ENCODE measurements at regions not wholly inside any gene's neighbourhood (a gene's known extent, or its start where the extent isn't known, plus 50 kb on each side); places are given as distances from the start of the nearest gene placed in this dataset.

- FAIRE-seq, result no peak
- TF ChIP-seq PAX5 (IDR thresholded peaks at IDR 0.05; ENCODE audit: insufficient read depth, low read length, severe bottlenecking), result no peak
- no peak for TF ChIP-seq POLR2AphosphoS5 (IDR thresholded peaks at IDR 0.05; ENCODE audit: low read depth, low read length)
- no peak for TF ChIP-seq SPI1 (IDR thresholded peaks at IDR 0.05; ENCODE audit: low read depth, low read length)
- no peak for TF ChIP-seq POU2F2 (IDR thresholded peaks at IDR 0.05; ENCODE audit: low read depth, low read length)
- TF ChIP-seq TAF1 (IDR thresholded peaks at IDR 0.05; ENCODE audit: low read depth, low read length), result no peak
- TF ChIP-seq POLR2A (IDR thresholded peaks at IDR 0.05; ENCODE audit: low read depth, low read length), result no peak
- DNase-seq (ENCODE audit: insufficient read length, low spot score), result no peak
Measured at GRCh38 chr6:80633412-80633811, 526.9 kb downstream of the BCKDHB start.

- FAIRE-seq (no peak), DNase-seq (ENCODE audit: insufficient read length, low spot score) (no peak)
- TF ChIP-seq POLR2AphosphoS5 (IDR thresholded peaks at IDR 0.05; ENCODE audit: low read depth, low read length) (no peak), PAX5 (IDR thresholded peaks at IDR 0.05; ENCODE audit: insufficient read depth, low read length, severe bottlenecking) (no peak), POLR2A (IDR thresholded peaks at IDR 0.05; ENCODE audit: low read depth, low read length) (no peak), TAF1 (IDR thresholded peaks at IDR 0.05; ENCODE audit: low read depth, low read length) (no peak)
Measured at GRCh38 chr6:80625405-80625804, 518.9 kb downstream of the BCKDHB start.

- no peak for FAIRE-seq
- no peak for TF ChIP-seq TAF1 (IDR thresholded peaks at IDR 0.05; ENCODE audit: low read depth, low read length)
- no peak for TF ChIP-seq POLR2AphosphoS5 (IDR thresholded peaks at IDR 0.05; ENCODE audit: low read depth, low read length)
- TF ChIP-seq POLR2A (IDR thresholded peaks at IDR 0.05; ENCODE audit: low read depth, low read length), result no peak
- no peak for TF ChIP-seq POU2F2 (IDR thresholded peaks at IDR 0.05; ENCODE audit: low read depth, low read length)
- no peak for TF ChIP-seq PAX5 (IDR thresholded peaks at IDR 0.05; ENCODE audit: insufficient read depth, low read length, severe bottlenecking)
- no peak for TF ChIP-seq SPI1 (IDR thresholded peaks at IDR 0.05; ENCODE audit: low read depth, low read length)
- no peak for DNase-seq (ENCODE audit: insufficient read length, low spot score)
Measured at GRCh38 chr6:80623066-80623815, 516.8 kb downstream of the BCKDHB start.

- TF ChIP-seq POLR2AphosphoS5 (IDR thresholded peaks at IDR 0.05; ENCODE audit: low read depth, low read length) (no peak), POU2F2 (IDR thresholded peaks at IDR 0.05; ENCODE audit: low read depth, low read length) (no peak), PAX5 (IDR thresholded peaks at IDR 0.05; ENCODE audit: insufficient read depth, low read length, severe bottlenecking) (no peak), TAF1 (IDR thresholded peaks at IDR 0.05; ENCODE audit: low read depth, low read length) (no peak), POLR2A (IDR thresholded peaks at IDR 0.05; ENCODE audit: low read depth, low read length) (no peak), SPI1 (IDR thresholded peaks at IDR 0.05; ENCODE audit: low read depth, low read length) (no peak)
- no peak for FAIRE-seq
Measured at GRCh38 chr6:80622641-80623040, 516.2 kb downstream of the BCKDHB start.

GRCh38 chr6:80618953-80619352 lies 512.5 kb downstream of the BCKDHB start:
- TF ChIP-seq SPI1 (IDR thresholded peaks at IDR 0.05; ENCODE audit: low read depth, low read length) (no peak), POLR2AphosphoS5 (IDR thresholded peaks at IDR 0.05; ENCODE audit: low read depth, low read length) (no peak), PAX5 (IDR thresholded peaks at IDR 0.05; ENCODE audit: insufficient read depth, low read length, severe bottlenecking) (no peak), TAF1 (IDR thresholded peaks at IDR 0.05; ENCODE audit: low read depth, low read length) (no peak), POU2F2 (IDR thresholded peaks at IDR 0.05; ENCODE audit: low read depth, low read length) (no peak)
- no peak for FAIRE-seq
- no peak for DNase-seq (ENCODE audit: insufficient read length, low spot score)

More at GRCh38 chr6:80622641-80623040, 516.2 kb downstream of the BCKDHB start:
- no peak for DNase-seq (ENCODE audit: insufficient read length, low spot score)

GRCh38 chr6:80610846-80611245 lies 504.4 kb downstream of the BCKDHB start:
- TF ChIP-seq TAF1 (IDR thresholded peaks at IDR 0.05; ENCODE audit: low read depth, low read length) (no peak), POLR2A (IDR thresholded peaks at IDR 0.05; ENCODE audit: low read depth, low read length) (no peak), SPI1 (IDR thresholded peaks at IDR 0.05; ENCODE audit: low read depth, low read length) (no peak), POU2F2 (IDR thresholded peaks at IDR 0.05; ENCODE audit: low read depth, low read length) (no peak), POLR2AphosphoS5 (IDR thresholded peaks at IDR 0.05; ENCODE audit: low read depth, low read length) (no peak), PAX5 (IDR thresholded peaks at IDR 0.05; ENCODE audit: insufficient read depth, low read length, severe bottlenecking) (no peak)
- DNase-seq (ENCODE audit: insufficient read length, low spot score) (no peak), FAIRE-seq (no peak)

GRCh38 chr6:80608881-80609280 lies 502.4 kb downstream of the BCKDHB start:
- no peak for DNase-seq (ENCODE audit: insufficient read length, low spot score)
- FAIRE-seq, result no peak
- TF ChIP-seq POU2F2 (IDR thresholded peaks at IDR 0.05; ENCODE audit: low read depth, low read length), result no peak
- no peak for TF ChIP-seq POLR2A (IDR thresholded peaks at IDR 0.05; ENCODE audit: low read depth, low read length)
- TF ChIP-seq TAF1 (IDR thresholded peaks at IDR 0.05; ENCODE audit: low read depth, low read length), result no peak
- no peak for TF ChIP-seq PAX5 (IDR thresholded peaks at IDR 0.05; ENCODE audit: insufficient read depth, low read length, severe bottlenecking)
- no peak for TF ChIP-seq POLR2AphosphoS5 (IDR thresholded peaks at IDR 0.05; ENCODE audit: low read depth, low read length)
- no peak for TF ChIP-seq SPI1 (IDR thresholded peaks at IDR 0.05; ENCODE audit: low read depth, low read length)

- TF ChIP-seq POLR2A (IDR thresholded peaks at IDR 0.05; ENCODE audit: low read depth, low read length) (no peak), PAX5 (IDR thresholded peaks at IDR 0.05; ENCODE audit: insufficient read depth, low read length, severe bottlenecking) (no peak), SPI1 (IDR thresholded peaks at IDR 0.05; ENCODE audit: low read depth, low read length) (no peak), TAF1 (IDR thresholded peaks at IDR 0.05; ENCODE audit: low read depth, low read length) (no peak), POLR2AphosphoS5 (IDR thresholded peaks at IDR 0.05; ENCODE audit: low read depth, low read length) (no peak), POU2F2 (IDR thresholded peaks at IDR 0.05; ENCODE audit: low read depth, low read length) (no peak)
- FAIRE-seq (no peak), DNase-seq (ENCODE audit: insufficient read length, low spot score) (no peak)
Measured at GRCh38 chr6:80607811-80608391, 501.4 kb downstream of the BCKDHB start.

GRCh38 chr6:80605165-80605989 lies 498.9 kb downstream of the BCKDHB start:
- FAIRE-seq, result no peak
- TF ChIP-seq POLR2AphosphoS5 (IDR thresholded peaks at IDR 0.05; ENCODE audit: low read depth, low read length) (no peak), POU2F2 (IDR thresholded peaks at IDR 0.05; ENCODE audit: low read depth, low read length) (no peak), PAX5 (IDR thresholded peaks at IDR 0.05; ENCODE audit: insufficient read depth, low read length, severe bottlenecking) (no peak), POLR2A (IDR thresholded peaks at IDR 0.05; ENCODE audit: low read depth, low read length) (no peak), TAF1 (IDR thresholded peaks at IDR 0.05; ENCODE audit: low read depth, low read length) (no peak), SPI1 (IDR thresholded peaks at IDR 0.05; ENCODE audit: low read depth, low read length) (no peak)
- DNase-seq (ENCODE audit: insufficient read length, low spot score), result no peak

All from GM12891 (cell line).